ENCODE measurements at regions not wholly inside any gene's neighbourhood (a gene's known extent, or its start where the extent isn't known, plus 50 kb on each side); places are given as distances from the start of the nearest gene placed in this dataset.

DNA sequence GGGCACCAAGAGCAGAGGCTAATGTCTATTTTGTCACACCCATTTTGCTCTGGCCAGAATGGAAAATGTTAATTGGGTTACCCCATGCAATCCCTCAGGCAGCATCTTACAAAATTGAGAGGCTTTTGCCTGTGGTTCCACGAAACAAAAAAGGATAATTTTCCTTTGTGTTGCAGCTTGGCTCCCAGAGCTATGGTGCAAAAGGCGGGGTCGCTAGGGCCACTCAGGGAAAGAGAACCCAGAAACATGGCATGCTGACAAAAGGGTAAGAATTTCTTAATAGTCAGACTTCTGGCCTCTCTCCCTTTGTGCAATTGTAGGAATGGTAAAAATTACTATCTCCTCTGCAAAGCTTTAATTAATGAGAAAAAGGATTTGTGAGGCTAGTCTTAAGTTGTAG lies 119.6 kb upstream of the BANK1 start:
- H3K36me3 ChIP-seq = no peaks in the 10 kb centered on the region
- H3K27ac ChIP-seq = no peak overlapping the region
- H3K9me3 ChIP-seq = no peaks in the 10 kb centered on the region
- no peak overlapping the region for H3K4me3 ChIP-seq
- TF ChIP-seq EP300 (IDR thresholded peaks at IDR 0.05) (no peak), POLR2AphosphoS5 (IDR thresholded peaks at IDR 0.05) (no peak), POLR2A (IDR thresholded peaks at IDR 0.05) (no peak)
- TF ChIP-seq, protein P1, sequence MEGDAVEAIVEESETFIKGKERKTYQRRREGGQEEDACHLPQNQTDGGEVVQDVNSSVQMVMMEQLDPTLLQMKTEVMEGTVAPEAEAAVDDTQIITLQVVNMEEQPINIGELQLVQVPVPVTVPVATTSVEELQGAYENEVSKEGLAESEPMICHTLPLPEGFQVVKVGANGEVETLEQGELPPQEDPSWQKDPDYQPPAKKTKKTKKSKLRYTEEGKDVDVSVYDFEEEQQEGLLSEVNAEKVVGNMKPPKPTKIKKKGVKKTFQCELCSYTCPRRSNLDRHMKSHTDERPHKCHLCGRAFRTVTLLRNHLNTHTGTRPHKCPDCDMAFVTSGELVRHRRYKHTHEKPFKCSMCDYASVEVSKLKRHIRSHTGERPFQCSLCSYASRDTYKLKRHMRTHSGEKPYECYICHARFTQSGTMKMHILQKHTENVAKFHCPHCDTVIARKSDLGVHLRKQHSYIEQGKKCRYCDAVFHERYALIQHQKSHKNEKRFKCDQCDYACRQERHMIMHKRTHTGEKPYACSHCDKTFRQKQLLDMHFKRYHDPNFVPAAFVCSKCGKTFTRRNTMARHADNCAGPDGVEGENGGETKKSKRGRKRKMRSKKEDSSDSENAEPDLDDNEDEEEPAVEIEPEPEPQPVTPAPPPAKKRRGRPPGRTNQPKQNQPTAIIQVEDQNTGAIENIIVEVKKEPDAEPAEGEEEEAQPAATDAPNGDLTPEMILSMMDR (IDR thresholded peaks at IDR 0.05) = no peak
- peak; percentile 60 for ATAC-seq
- H3K27me3 ChIP-seq = no peaks in the 10 kb centered on the region
- no peaks in the 10 kb centered on the region for H3K4me1 ChIP-seq
- WGBS, 2 donors (ENCODE audit: low coverage in 1 of 2) = 100% methylated on average over 1 of the region's 3 CpGs; no CpG with 5 or more reads in 1 of the 2 donors

DNA sequence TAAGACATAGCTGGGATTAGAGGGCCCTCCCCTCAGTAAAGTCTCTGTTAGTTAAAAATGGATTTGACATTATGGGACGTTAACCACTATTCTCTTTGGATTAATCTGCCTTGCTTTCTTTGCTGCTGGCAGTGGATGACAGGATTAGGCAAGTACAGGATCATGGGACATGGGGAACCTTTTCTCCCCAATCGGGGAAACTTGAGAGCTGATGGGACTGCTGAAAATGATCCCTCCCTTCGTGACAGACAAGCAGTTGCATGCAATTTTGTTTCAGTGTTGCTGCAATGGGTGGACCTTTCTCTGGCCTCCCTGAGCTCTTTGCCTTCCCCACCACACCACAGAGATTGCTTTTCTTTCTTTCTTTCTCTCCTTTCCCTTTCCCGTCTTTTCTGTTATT lies 120.2 kb upstream of the BANK1 start:
- Histone ChIP-seq H3K36me3 (no peaks in the 10 kb centered on the region), H3K4me1 (no peaks in the 10 kb centered on the region), H3K27me3 (no peaks in the 10 kb centered on the region), H3K27ac (no peak overlapping the region), H3K4me3 (no peak overlapping the region), H3K9me3 (no peaks in the 10 kb centered on the region)
- WGBS, 2 donors (ENCODE audit: low coverage in 1 of 2) = 79 to 89% methylated on average over 3 to 4 of the region's 4 CpGs
- peak; percentile 62 for ATAC-seq
- TF ChIP-seq POLR2AphosphoS5 (IDR thresholded peaks at IDR 0.05) (no peak), POLR2A (IDR thresholded peaks at IDR 0.05) (no peak), EP300 (IDR thresholded peaks at IDR 0.05) (no peak)
- TF ChIP-seq, protein P1 (IDR thresholded peaks at IDR 0.05) = no peak

DNA sequence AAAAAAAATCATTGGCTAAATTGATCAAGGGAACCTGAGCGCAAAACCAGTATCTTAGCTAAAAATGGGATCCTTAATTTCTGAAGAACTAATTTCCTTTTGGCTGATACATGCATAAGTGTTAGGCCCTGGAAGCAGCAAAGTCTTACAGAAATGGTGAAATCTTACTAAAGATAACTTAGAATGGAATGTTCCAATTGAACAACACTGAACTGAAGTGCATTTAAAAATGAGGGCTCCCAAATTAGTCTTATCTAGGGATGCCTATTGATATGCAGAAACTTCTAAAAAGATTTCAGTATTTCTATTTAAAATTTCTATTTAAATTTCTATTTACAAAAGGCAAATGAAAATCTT lies 120.7 kb upstream of the BANK1 start:
- Histone ChIP-seq H3K36me3 (no peaks in the 10 kb centered on the region), H3K4me3 (no peak overlapping the region), H3K9me3 (no peaks in the 10 kb centered on the region), H3K4me1 (no peaks in the 10 kb centered on the region), H3K27ac (peak overlapping the region in 2 of 4 donors; percentile 12 to 28), H3K27me3 (no peaks in the 10 kb centered on the region)
- no peak for ATAC-seq
- 95 to 100% methylated on average over 1 of the region's 1 CpG for WGBS, 2 donors (ENCODE audit: low coverage in 1 of 2)
- TF ChIP-seq POLR2AphosphoS5 (IDR thresholded peaks at IDR 0.05) (no peak), EP300 (IDR thresholded peaks at IDR 0.05) (no peak), POLR2A (IDR thresholded peaks at IDR 0.05) (no peak)
- TF ChIP-seq, protein P1 (IDR thresholded peaks at IDR 0.05) = no peak

DNA sequence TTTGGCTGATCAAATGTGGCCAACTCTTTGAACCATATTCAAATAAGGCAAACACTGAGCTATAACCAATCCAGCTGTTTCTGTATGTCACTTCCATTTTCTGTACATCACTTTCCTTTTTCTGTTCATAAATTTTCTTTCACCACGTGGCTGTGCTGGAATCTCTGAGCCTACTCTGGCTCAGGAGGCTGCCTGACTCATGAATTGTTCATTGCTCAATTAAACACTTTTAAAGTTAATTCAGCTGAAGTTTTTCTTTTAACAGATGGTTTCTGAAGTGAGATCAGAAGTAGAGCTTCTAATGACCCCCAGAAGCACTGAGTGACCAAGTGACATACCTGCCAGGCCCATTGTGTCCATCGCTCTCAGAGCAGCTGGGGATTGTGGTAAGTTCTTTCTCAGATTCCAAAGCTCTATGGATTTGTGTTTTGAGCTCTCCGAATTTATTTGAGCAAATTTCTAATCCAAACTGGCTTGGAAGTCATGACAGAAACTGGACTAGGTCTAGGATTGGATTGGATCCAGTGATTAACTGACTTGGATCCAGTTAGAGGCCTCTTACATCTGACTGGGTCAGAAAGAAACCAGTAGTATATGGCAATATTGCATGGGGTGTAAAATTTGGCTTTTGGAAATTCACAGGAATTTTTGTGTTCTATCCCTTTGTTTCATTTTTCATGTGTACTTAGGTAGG lies 121.2 kb upstream of the BANK1 start:
- Histone ChIP-seq H3K36me3 (no peaks in the 10 kb centered on the region), H3K27me3 (no peaks in the 10 kb centered on the region), H3K4me3 (no peak overlapping the region), H3K4me1 (no peaks in the 10 kb centered on the region), H3K27ac (peak overlapping the region in 2 of 4 donors; percentile 12 to 28), H3K9me3 (no peaks in the 10 kb centered on the region)
- ATAC-seq = no peak
- WGBS, 2 donors (ENCODE audit: low coverage in 1 of 2) = 64 to 75% methylated on average over 3 of the region's 3 CpGs
- TF ChIP-seq EP300 (IDR thresholded peaks at IDR 0.05) (no peak), POLR2A (IDR thresholded peaks at IDR 0.05) (no peak), POLR2AphosphoS5 (IDR thresholded peaks at IDR 0.05) (no peak)
- TF ChIP-seq, protein P1 (IDR thresholded peaks at IDR 0.05) = no peak

DNA sequence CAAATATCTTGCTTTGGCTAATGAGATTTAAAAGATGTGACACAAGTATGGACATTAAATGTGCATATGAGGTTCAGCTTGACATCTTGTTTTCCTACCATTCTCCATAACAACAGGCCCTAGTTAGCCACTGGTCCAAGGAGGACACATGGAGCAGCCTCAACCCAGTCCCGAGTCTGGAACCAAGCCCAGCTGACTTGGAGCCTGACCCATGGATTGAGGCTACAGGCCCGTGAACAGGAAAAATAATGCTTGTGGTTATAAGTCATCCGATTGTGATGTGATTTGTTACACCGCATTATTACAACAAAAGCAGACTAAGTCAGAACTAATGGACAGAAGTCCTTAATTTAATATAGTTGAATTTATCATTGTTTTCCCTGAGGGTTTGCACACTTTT lies 123.2 kb upstream of the BANK1 start:
- WGBS, 2 donors (ENCODE audit: low coverage in 1 of 2) = 84 to 96% methylated on average over 3 to 4 of the region's 4 CpGs
- TF ChIP-seq, protein P1 (IDR thresholded peaks at IDR 0.05) = no peak
- no peak for TF ChIP-seq POLR2AphosphoS5 (IDR thresholded peaks at IDR 0.05)
- TF ChIP-seq POLR2A (IDR thresholded peaks at IDR 0.05) = no peak
- no peak for TF ChIP-seq EP300 (IDR thresholded peaks at IDR 0.05)
- H3K4me1 ChIP-seq = no peaks in the 10 kb centered on the region
- no peak for ATAC-seq
- H3K9me3 ChIP-seq = no peaks in the 10 kb centered on the region
- no peaks in the 10 kb centered on the region for H3K36me3 ChIP-seq
- H3K27ac ChIP-seq = no peak overlapping the region
- H3K4me3 ChIP-seq = no peak overlapping the region
- no peaks in the 10 kb centered on the region for H3K27me3 ChIP-seq

Data from gastroesophageal sphincter (tissue), 4 donors.